ENCODE measurements at regions not wholly inside any gene's neighbourhood (a gene's known extent, or its start where the extent isn't known, plus 50 kb on each side); places are given as distances from the start of the nearest gene placed in this dataset.

- TF ChIP-seq CTCF (IDR thresholded peaks at IDR 0.05) (no peak), POLR2A (IDR thresholded peaks at IDR 0.05) (peak in 1 of 4 donors; percentile 23)
These were observed 74.6 kb downstream of the ACTL7B start for GRCh38 chr9:108780942-108781734.
